ENCODE measurements at regions not wholly inside any gene's neighbourhood (a gene's known extent, or its start where the extent isn't known, plus 50 kb on each side); places are given as distances from the start of the nearest gene placed in this dataset.

GRCh38 chr15:47196048-47196447 is 521.3 kb upstream of the SEMA6D start:
- DNase-seq (ENCODE audit: low read depth, low spot score), result peak; percentile 0

GRCh38 chr15:47203993-47204392 is 513.3 kb upstream of the SEMA6D start:
- no peak for DNase-seq (ENCODE audit: low read depth, low spot score)

- DNase-seq (ENCODE audit: low read depth, low spot score), result no peak
Observed at GRCh38 chr15:47206358-47206978, 510.8 kb upstream of the SEMA6D start.

GRCh38 chr15:47209591-47209990 is 507.7 kb upstream of the SEMA6D start:
- no peak for DNase-seq (ENCODE audit: low read depth, low spot score)

- no peak for DNase-seq (ENCODE audit: low read depth, low spot score)
Observed at GRCh38 chr15:47212222-47213010, 504.9 kb upstream of the SEMA6D start.

- DNase-seq (ENCODE audit: low read depth, low spot score), result no peak
Observed at GRCh38 chr15:47213883-47214282, 503.4 kb upstream of the SEMA6D start.

- no peak for DNase-seq (ENCODE audit: low read depth, low spot score)
Observed at GRCh38 chr15:47218295-47218694, 499.0 kb upstream of the SEMA6D start.

- no peak for DNase-seq (ENCODE audit: low read depth, low spot score)
Observed at GRCh38 chr15:47244361-47244760, 472.9 kb upstream of the SEMA6D start.

- DNase-seq (ENCODE audit: low read depth, low spot score), result no peak
Observed at GRCh38 chr15:47246317-47246716, 471.0 kb upstream of the SEMA6D start.

- no peak for DNase-seq (ENCODE audit: low read depth, low spot score)
Observed at GRCh38 chr15:47258521-47258920, 458.8 kb upstream of the SEMA6D start.

- no peak for DNase-seq (ENCODE audit: low read depth, low spot score)
Observed at GRCh38 chr15:47265686-47266085, 451.6 kb upstream of the SEMA6D start.

GRCh38 chr15:47266566-47266965 is 450.7 kb upstream of the SEMA6D start:
- no peak for DNase-seq (ENCODE audit: low read depth, low spot score)

- DNase-seq (ENCODE audit: low read depth, low spot score), result no peak
Observed at GRCh38 chr15:47273864-47274263, 443.4 kb upstream of the SEMA6D start.

- no peak for DNase-seq (ENCODE audit: low read depth, low spot score)
Observed at GRCh38 chr15:47283246-47283645, 434.1 kb upstream of the SEMA6D start.

- no peak for DNase-seq (ENCODE audit: low read depth, low spot score)
Observed at GRCh38 chr15:47288794-47289193, 428.5 kb upstream of the SEMA6D start.

GRCh38 chr15:47289656-47290055 is 427.6 kb upstream of the SEMA6D start:
- DNase-seq (ENCODE audit: low read depth, low spot score), result no peak

- DNase-seq (ENCODE audit: low read depth, low spot score), result no peak
Observed at GRCh38 chr15:47291767-47292166, 425.5 kb upstream of the SEMA6D start.

- DNase-seq (ENCODE audit: low read depth, low spot score), result no peak
Observed at GRCh38 chr15:47292638-47293190, 424.6 kb upstream of the SEMA6D start.

GRCh38 chr15:47293466-47294162 is 423.7 kb upstream of the SEMA6D start:
- no peak for DNase-seq (ENCODE audit: low read depth, low spot score)

GRCh38 chr15:47294765-47295259 is 422.5 kb upstream of the SEMA6D start:
- DNase-seq (ENCODE audit: low read depth, low spot score), result no peak

GRCh38 chr15:47296881-47297280 is 420.4 kb upstream of the SEMA6D start:
- DNase-seq (ENCODE audit: low read depth, low spot score), result no peak

- no peak for DNase-seq (ENCODE audit: low read depth, low spot score)
Observed at GRCh38 chr15:47299846-47300434, 417.4 kb upstream of the SEMA6D start.
